ENCODE measurements at regions not wholly inside any gene's neighbourhood (a gene's known extent, or its start where the extent isn't known, plus 50 kb on each side); places are given as distances from the start of the nearest gene placed in this dataset.

DNA sequence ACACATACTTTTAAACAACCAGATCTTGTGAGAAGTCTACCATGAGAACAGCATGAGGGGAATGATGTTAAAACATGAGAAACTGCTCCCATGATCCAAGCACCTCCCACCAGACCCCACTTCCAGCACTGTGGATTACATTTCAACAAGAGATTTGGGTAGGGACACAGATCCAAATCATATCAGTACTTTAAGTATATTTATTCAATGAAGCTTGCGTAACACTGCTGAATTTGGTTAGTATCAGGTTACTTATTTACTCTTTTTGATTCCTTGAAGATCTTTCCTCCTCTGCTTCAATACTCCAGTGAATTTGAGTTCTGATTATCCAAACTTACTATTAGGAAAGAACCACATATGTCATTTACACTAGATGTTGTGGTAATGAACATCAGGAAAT lies 418.6 kb downstream of the PIK3C3 start:
- TF ChIP-seq, protein P1, sequence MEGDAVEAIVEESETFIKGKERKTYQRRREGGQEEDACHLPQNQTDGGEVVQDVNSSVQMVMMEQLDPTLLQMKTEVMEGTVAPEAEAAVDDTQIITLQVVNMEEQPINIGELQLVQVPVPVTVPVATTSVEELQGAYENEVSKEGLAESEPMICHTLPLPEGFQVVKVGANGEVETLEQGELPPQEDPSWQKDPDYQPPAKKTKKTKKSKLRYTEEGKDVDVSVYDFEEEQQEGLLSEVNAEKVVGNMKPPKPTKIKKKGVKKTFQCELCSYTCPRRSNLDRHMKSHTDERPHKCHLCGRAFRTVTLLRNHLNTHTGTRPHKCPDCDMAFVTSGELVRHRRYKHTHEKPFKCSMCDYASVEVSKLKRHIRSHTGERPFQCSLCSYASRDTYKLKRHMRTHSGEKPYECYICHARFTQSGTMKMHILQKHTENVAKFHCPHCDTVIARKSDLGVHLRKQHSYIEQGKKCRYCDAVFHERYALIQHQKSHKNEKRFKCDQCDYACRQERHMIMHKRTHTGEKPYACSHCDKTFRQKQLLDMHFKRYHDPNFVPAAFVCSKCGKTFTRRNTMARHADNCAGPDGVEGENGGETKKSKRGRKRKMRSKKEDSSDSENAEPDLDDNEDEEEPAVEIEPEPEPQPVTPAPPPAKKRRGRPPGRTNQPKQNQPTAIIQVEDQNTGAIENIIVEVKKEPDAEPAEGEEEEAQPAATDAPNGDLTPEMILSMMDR (IDR thresholded peaks at IDR 0.05), result no peak
- no peak for TF ChIP-seq POLR2A (IDR thresholded peaks at IDR 0.05)
